ENCODE measurements at regions not wholly inside any gene's neighbourhood (a gene's known extent, or its start where the extent isn't known, plus 50 kb on each side); places are given as distances from the start of the nearest gene placed in this dataset.

- DNase-seq: no peak
- peaks cover 84% of the 10 kb centered on the region for H3K27me3 ChIP-seq (ENCODE audit: low read depth)
- TF ChIP-seq CTCF (IDR thresholded peaks at IDR 0.05; ENCODE audit: borderline replicate concordance): no peak
- H3K36me3 ChIP-seq: no peaks in the 10 kb centered on the region
- H3K27ac ChIP-seq (replicated peaks): no peak overlapping the region
- no peaks in the 10 kb centered on the region for H3K4me1 ChIP-seq
- H3K9me3 ChIP-seq (replicated peaks): no peaks in the 10 kb centered on the region
- intact Hi-C loops (cut with micrococcal nuclease): no loop called here
- H3K4me3 ChIP-seq: no peak overlapping the region
Measured at GRCh38 chr5:135174315-135175096, 140.5 kb upstream of the PITX1 start.

- DNase-seq: no peak
- intact Hi-C loops (cut with micrococcal nuclease): no loop called here
- Histone ChIP-seq H3K9me3 (replicated peaks) (no peaks in the 10 kb centered on the region), H3K4me1 (no peaks in the 10 kb centered on the region), H3K36me3 (no peaks in the 10 kb centered on the region), H3K4me3 (no peak overlapping the region), H3K27me3 (ENCODE audit: low read depth) (peaks cover 90% of the 10 kb centered on the region), H3K27ac (replicated peaks) (no peak overlapping the region)
- TF ChIP-seq CTCF (IDR thresholded peaks at IDR 0.05; ENCODE audit: borderline replicate concordance): no peak
Measured at GRCh38 chr5:135173662-135174290, 139.7 kb upstream of the PITX1 start.

- intact Hi-C loops (cut with micrococcal nuclease): no loop called here
- no peak for DNase-seq
- Histone ChIP-seq H3K4me3 (no peak overlapping the region), H3K9me3 (replicated peaks) (no peaks in the 10 kb centered on the region), H3K4me1 (no peaks in the 10 kb centered on the region), H3K36me3 (no peaks in the 10 kb centered on the region), H3K27ac (replicated peaks) (no peak overlapping the region), H3K27me3 (ENCODE audit: low read depth) (peaks cover 90% of the 10 kb centered on the region)
- TF ChIP-seq CTCF (IDR thresholded peaks at IDR 0.05; ENCODE audit: borderline replicate concordance): no peak
Measured at GRCh38 chr5:135172718-135173117, 138.7 kb upstream of the PITX1 start.

GRCh38 chr5:135171336-135171735 lies 137.3 kb upstream of the PITX1 start:
- no peaks in the 10 kb centered on the region for H3K36me3 ChIP-seq

GRCh38 chr5:135170500-135170899 lies 136.5 kb upstream of the PITX1 start:
- no peak overlapping the region for H3K4me3 ChIP-seq
- H3K9me3 ChIP-seq (replicated peaks): no peaks in the 10 kb centered on the region
- DNase-seq: no peak
- no peaks in the 10 kb centered on the region for H3K36me3 ChIP-seq
- no peaks in the 10 kb centered on the region for H3K4me1 ChIP-seq
- no peak for TF ChIP-seq CTCF (IDR thresholded peaks at IDR 0.05; ENCODE audit: borderline replicate concordance)
- intact Hi-C loops (cut with micrococcal nuclease): no loop called here
- peaks cover 89% of the 10 kb centered on the region for H3K27me3 ChIP-seq (ENCODE audit: low read depth)
- no peak overlapping the region for H3K27ac ChIP-seq (replicated peaks)

More at GRCh38 chr5:135171336-135171735, 137.3 kb upstream of the PITX1 start:
- no peak for DNase-seq
- Histone ChIP-seq H3K27ac (replicated peaks) (no peak overlapping the region), H3K4me1 (no peaks in the 10 kb centered on the region), H3K4me3 (no peak overlapping the region), H3K27me3 (ENCODE audit: low read depth) (peaks cover 89% of the 10 kb centered on the region), H3K9me3 (replicated peaks) (no peaks in the 10 kb centered on the region)
- intact Hi-C loops (cut with micrococcal nuclease): no loop called here
- TF ChIP-seq CTCF (IDR thresholded peaks at IDR 0.05; ENCODE audit: borderline replicate concordance): no peak

All from left ventricle myocardium inferior (tissue), 1 donor.